NCI-H2081 (cell line): ENCODE measurements at regions not wholly inside any gene's neighbourhood (a gene's known extent, or its start where the extent isn't known, plus 50 kb on each side); places are given as distances from the start of the nearest gene placed in this dataset.
A peak's percentile ranks its signal among the peaks of the same experiment; 100 is the strongest.

ENCODE experiments used
- DNase-seq, 2 experiments: peaks; one replicate each; lab custom pipeline; 2025; lab: John Stamatoyannopoulos, UW

- no peak for DNase-seq
Measured at GRCh38 chr17:72024457-72024856, 96.4 kb upstream of the SOX9 start.

GRCh38 chr17:72025113-72025512 is 95.7 kb upstream of the SOX9 start:
- DNase-seq, result no peak

GRCh38 chr17:72030067-72030899 is 90.5 kb upstream of the SOX9 start:
- DNase-seq, result no peak

- DNase-seq, result peak; percentile 7 to 17
Measured at GRCh38 chr17:72031219-72031884, 89.5 kb upstream of the SOX9 start.

GRCh38 chr17:72033334-72033733 is 87.5 kb upstream of the SOX9 start:
- DNase-seq, result no peak

GRCh38 chr17:72034000-72034399 is 86.8 kb upstream of the SOX9 start:
- no peak for DNase-seq

- no peak for DNase-seq
Measured at GRCh38 chr17:72038427-72038826, 82.4 kb upstream of the SOX9 start.

- DNase-seq, result no peak
Measured at GRCh38 chr17:72039490-72039889, 81.3 kb upstream of the SOX9 start.

- DNase-seq, result no peak
Measured at GRCh38 chr17:72046178-72046577, 74.6 kb upstream of the SOX9 start.

- DNase-seq, result no peak
Measured at GRCh38 chr17:72046643-72047612, 73.9 kb upstream of the SOX9 start.

- no peak for DNase-seq
Measured at GRCh38 chr17:72049914-72050313, 70.9 kb upstream of the SOX9 start.

GRCh38 chr17:72053036-72053435 is 67.8 kb upstream of the SOX9 start:
- DNase-seq, result no peak

GRCh38 chr17:72053449-72053848 is 67.4 kb upstream of the SOX9 start:
- DNase-seq, result no peak

- no peak for DNase-seq
Measured at GRCh38 chr17:72056155-72056554, 64.7 kb upstream of the SOX9 start.

GRCh38 chr17:72056727-72057290 is 64.0 kb upstream of the SOX9 start:
- DNase-seq, result no peak

GRCh38 chr17:72060084-72060483 is 60.7 kb upstream of the SOX9 start:
- DNase-seq, result no peak

GRCh38 chr17:72063262-72063661 is 57.6 kb upstream of the SOX9 start:
- no peak for DNase-seq

GRCh38 chr17:72063756-72064450 is 56.9 kb upstream of the SOX9 start:
- DNase-seq, result no peak

- no peak for DNase-seq
Measured at GRCh38 chr17:72064606-72065193, 56.1 kb upstream of the SOX9 start.

- no peak for DNase-seq
Measured at GRCh38 chr17:72065556-72065955, 55.3 kb upstream of the SOX9 start.

- no peak for DNase-seq
Measured at GRCh38 chr17:72068643-72069042, 52.2 kb upstream of the SOX9 start.
